ENCODE measurements at regions not wholly inside any gene's neighbourhood (a gene's known extent, or its start where the extent isn't known, plus 50 kb on each side); places are given as distances from the start of the nearest gene placed in this dataset.

DNA sequence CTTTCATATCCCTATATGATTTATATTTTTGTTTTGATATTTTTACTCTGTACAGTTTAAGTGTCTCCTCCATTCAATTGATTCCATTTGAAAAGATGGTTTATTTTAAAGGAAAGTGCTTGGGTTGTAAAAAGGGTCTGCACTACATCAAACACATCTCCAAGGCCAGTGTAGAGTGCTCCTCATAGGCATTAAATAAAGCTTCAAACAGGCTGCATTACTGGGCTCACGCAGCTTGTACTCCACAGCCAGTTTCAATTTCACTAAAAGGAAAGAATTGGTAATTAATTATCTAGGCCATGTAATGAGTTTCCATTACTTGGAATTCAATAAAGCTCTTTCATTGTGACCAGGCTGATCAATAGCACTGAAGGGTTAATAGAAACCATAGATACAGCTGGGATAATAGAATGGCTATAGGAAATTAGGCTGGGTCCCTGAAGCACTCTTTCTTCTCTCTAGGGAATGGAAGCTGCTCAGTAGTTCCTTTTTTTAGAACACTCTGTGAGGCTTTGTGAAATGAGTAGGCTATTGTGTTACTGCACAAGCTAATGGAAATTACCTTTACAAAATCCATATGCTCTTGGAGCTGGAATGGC lies 442.2 kb downstream of the RNF144B start:
- no peak overlapping the region for H3K4me3 ChIP-seq (ENCODE audit: low read depth, poor library complexity, severe bottlenecking)
- TF ChIP-seq, protein P1, sequence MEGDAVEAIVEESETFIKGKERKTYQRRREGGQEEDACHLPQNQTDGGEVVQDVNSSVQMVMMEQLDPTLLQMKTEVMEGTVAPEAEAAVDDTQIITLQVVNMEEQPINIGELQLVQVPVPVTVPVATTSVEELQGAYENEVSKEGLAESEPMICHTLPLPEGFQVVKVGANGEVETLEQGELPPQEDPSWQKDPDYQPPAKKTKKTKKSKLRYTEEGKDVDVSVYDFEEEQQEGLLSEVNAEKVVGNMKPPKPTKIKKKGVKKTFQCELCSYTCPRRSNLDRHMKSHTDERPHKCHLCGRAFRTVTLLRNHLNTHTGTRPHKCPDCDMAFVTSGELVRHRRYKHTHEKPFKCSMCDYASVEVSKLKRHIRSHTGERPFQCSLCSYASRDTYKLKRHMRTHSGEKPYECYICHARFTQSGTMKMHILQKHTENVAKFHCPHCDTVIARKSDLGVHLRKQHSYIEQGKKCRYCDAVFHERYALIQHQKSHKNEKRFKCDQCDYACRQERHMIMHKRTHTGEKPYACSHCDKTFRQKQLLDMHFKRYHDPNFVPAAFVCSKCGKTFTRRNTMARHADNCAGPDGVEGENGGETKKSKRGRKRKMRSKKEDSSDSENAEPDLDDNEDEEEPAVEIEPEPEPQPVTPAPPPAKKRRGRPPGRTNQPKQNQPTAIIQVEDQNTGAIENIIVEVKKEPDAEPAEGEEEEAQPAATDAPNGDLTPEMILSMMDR (IDR thresholded peaks at IDR 0.05): no peak
- no peak for TF ChIP-seq POLR2A (IDR thresholded peaks at IDR 0.05)
- 72 to 85% methylated on average over 1 of the region's 1 CpG for WGBS, 2 donors
- DNase-seq (ENCODE audit: low spot score in 2 of 2): no peak
- intact Hi-C loops (cut with DNase I; ENCODE audit: low total_unique reads): no loop called here

DNA sequence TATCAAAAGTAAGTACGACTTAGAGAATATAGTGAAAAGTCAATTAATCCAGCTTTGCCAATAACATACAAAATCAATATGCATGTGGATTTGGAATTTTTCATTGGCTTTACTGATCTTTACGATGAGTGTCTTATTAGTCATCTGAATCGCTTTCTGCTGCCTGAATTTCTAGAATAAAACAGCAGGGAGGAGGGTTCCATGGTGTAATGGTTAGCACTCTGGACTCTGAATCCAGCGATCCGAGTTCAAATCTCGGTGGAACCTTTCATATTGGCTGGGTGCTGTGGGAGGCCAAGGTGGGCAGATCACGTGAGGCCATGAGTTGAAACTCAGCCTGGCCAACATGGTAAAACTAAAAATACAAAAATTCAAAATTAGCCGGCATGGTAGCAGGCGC lies 448.8 kb downstream of the RNF144B start:
- 92 to 94% methylated on average over 9 of the region's 9 CpGs for WGBS, 2 donors
- intact Hi-C loops (cut with DNase I; ENCODE audit: low total_unique reads): no loop called here
- no peak for DNase-seq (ENCODE audit: low spot score in 2 of 2)
- TF ChIP-seq, protein P1 (IDR thresholded peaks at IDR 0.05): no peak
- no peak for TF ChIP-seq POLR2A (IDR thresholded peaks at IDR 0.05)
- H3K4me3 ChIP-seq (ENCODE audit: low read depth, poor library complexity, severe bottlenecking): no peak overlapping the region

DNA sequence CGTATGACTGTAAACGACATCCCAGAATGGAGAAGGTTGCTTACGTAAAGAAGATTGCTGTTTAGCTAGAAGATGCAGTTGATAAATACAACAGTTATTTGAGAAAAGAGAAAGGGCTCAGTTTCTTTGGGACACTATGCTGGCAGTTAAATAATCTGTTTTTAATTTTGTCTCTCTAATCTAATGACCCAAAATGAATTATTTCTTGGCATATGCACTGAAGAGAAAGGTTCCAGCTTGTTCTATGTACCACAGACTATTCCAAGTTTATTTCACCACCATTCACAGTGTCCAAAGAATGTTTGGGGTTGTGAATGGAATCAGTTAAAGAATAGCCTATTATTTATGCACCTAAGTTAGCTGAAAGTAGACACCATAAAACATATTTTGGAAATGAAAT lies 449.9 kb downstream of the RNF144B start:
- DNase-seq (ENCODE audit: low spot score in 2 of 2): no peak
- TF ChIP-seq, protein P1 (IDR thresholded peaks at IDR 0.05): no peak
- TF ChIP-seq POLR2A (IDR thresholded peaks at IDR 0.05): no peak
- no peak overlapping the region for H3K4me3 ChIP-seq (ENCODE audit: low read depth, poor library complexity, severe bottlenecking)
- WGBS, 2 donors: 47 to 48% methylated on average over 3 of the region's 3 CpGs
- intact Hi-C loops (cut with DNase I; ENCODE audit: low total_unique reads): no loop called here

DNA sequence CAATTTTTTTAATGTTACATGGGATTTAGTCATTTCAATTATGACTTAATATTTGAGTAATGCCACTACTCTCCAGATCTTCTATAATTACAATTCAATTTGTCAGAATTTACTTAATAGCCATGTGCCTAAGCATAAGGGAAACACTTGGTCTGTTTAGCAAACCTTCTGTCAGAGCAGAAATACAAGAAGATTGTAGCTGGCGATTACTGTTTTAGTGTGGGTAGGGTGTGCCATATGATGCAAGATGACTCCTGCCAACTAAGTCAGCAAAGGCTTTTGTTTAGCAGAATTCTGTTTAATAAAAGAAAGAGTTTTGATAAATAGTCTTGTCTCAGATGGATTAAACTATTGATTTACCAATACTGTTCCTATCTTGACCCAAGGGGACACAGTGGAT lies 455.4 kb downstream of the RNF144B start:
- TF ChIP-seq POLR2A (IDR thresholded peaks at IDR 0.05): no peak
- TF ChIP-seq, protein P1 (IDR thresholded peaks at IDR 0.05): no peak
- no peak overlapping the region for H3K4me3 ChIP-seq (ENCODE audit: low read depth, poor library complexity, severe bottlenecking)
- 64 to 65% methylated on average over 1 of the region's 1 CpG for WGBS, 2 donors
- intact Hi-C loops (cut with DNase I; ENCODE audit: low total_unique reads): no loop called here
- no peak for DNase-seq (ENCODE audit: low spot score in 2 of 2)

DNA sequence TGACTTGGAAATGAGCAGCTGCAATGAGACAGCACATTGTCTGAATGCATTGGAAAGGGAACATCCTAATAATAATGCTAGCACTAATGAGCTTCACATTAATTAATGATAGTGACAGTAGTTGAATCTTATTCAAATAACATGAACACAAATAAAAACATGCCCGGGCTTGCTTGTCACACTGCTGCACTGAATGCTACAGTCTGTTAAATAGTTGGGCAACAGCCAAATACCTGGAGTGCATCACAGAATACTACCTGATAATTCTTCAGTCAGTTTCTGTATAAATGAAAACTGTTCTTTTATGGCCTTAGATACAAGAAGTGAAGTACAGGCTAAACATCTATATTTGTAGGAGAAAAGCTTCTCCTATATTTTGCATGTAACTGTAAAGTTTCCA lies 458.7 kb downstream of the RNF144B start:
- WGBS, 2 donors: 38 to 57% methylated on average over 1 of the region's 1 CpG
- H3K4me3 ChIP-seq (ENCODE audit: low read depth, poor library complexity, severe bottlenecking): no peak overlapping the region
- DNase-seq (ENCODE audit: low spot score in 2 of 2): peak in 1 of 2 donors; percentile 23
- TF ChIP-seq, protein P1 (IDR thresholded peaks at IDR 0.05): no peak
- no peak for TF ChIP-seq POLR2A (IDR thresholded peaks at IDR 0.05)
- intact Hi-C loops (cut with DNase I; ENCODE audit: low total_unique reads): no loop called here

DNA sequence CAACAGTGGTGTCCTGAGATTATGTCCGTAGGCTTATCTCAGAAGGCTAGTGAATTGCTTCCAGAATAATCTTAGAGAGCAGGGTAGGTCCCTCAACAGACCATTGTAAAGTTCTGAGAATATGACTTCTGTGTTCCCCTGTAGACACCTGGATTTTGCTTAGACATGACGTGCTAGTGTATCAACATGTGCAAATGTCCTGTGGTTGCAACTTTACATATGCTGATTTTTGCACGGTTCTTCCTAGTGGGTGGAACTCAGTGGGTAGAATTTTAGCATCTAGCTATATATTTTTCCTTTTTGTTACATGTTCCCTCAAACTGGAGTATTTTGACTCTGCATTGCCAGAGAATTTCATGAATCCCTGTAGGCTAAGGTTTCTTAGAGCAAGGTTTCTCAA lies 459.2 kb downstream of the RNF144B start:
- 84 to 91% methylated on average over 3 of the region's 3 CpGs for WGBS, 2 donors
- no peak for DNase-seq (ENCODE audit: low spot score in 2 of 2)
- TF ChIP-seq, protein P1 (IDR thresholded peaks at IDR 0.05): no peak
- no peak overlapping the region for H3K4me3 ChIP-seq (ENCODE audit: low read depth, poor library complexity, severe bottlenecking)
- intact Hi-C loops (cut with DNase I; ENCODE audit: low total_unique reads): no loop called here

Measured in lower leg skin (tissue), 4 donors.